GM18858 (cell line): ENCODE measurements at regions not wholly inside any gene's neighbourhood (a gene's known extent, or its start where the extent isn't known, plus 50 kb on each side); places are given as distances from the start of the nearest gene placed in this dataset.
"Not testable (repeated sequence)": the region's sequence is repeated elsewhere in the genome, so short reads cannot be mapped to it uniquely, and the experiment has no call there.

Source experiments
- ATAC-seq: cut with Tn5 transposase; IDR thresholded peaks from one replicate; pipeline ENCODE4 v1.9.1; 2021; ENCODE audit not compliant: unreplicated experiment

DNA sequence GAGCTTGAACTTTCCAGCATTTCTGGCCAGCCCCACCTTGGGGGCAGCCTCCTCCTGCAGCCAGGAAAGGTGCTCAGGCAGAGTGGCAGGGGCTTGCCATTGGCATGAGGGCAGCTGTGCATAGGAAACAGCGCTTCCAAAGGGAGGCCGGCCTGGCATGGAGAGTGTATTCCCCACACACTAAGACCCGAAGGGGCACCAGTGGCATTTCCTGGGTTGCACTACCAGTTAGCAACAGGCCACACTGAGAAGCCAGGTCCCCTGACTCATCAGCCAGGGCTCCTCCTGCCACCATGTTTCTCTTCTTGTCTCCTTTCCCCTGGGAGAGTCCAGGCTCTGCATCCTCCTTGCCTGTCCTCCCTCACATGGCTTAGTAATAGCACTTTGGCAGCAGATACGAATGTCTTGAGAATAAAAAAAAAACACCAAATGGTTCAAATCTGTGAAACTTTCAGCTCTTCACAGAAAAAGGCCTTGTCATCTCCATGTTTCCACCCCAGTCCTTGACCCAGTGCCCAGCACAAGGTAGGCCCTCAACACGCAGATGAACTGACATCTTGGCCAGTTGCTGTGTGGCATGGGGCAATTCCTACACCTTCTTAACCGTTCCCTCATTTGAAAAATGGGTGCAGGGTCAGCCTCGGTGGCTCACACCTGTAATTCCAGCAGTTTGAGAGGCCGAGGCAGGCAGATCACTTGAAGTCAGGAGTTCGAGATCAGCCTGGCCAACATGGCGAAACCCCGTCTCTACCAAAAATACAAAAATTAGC is 180.4 kb downstream of the SMAD6 start:
- no peak for ATAC-seq

DNA sequence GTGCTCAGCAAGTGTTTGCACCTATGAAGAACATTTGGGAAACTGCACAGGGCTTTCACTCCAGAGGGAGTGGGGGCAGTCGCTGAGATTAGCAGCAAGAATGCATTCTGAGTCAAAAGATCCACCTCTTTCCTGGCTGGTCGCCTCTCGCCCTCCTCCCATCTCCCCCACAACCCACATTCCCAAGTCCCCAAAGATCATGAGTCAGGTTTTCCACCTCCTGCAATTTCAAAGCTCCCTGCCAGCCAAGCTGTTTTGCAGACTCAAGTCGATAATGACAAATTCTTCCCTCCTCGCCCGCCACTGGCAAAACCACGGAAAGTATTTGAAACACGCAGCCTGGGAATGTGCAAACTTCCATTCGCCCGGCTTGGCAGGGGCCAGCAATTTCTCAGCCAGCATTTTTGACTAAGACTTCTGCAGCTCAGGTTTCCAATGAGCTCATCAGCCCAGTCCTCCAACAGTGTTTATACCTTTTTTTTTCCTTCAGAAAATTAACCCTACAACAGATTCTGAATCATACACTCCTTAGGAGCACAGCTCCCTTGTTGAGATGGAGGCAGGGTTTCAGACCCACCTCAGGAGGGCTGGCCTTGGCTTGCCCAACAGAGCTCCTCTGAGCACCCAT is 181.4 kb downstream of the SMAD6 start:
- ATAC-seq = no peak

DNA sequence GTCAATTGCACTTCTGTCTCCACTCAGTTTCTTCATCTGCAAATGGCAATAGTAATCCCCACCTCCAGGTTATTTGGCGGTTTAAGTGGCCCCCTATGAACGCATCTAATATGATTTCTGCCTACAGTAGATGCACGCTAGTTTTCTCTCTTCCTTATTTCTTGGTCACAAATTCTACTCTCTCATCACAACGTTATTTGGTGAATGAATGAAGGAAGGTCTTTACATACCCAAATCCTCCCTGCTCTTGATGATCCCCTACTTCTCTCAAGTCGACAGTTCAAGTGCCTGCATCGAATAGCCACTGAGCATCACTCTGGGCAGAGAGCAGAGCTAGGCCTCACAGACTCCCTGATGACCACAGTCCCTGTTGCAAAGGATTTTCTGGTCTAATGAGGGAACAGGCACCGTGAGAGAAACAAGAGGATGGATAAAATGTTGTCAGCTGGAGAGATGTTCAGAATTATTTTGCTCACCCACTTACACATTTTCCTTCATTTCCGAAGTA is 181.2 kb upstream of the SMAD3 start:
- ATAC-seq = no peak

DNA sequence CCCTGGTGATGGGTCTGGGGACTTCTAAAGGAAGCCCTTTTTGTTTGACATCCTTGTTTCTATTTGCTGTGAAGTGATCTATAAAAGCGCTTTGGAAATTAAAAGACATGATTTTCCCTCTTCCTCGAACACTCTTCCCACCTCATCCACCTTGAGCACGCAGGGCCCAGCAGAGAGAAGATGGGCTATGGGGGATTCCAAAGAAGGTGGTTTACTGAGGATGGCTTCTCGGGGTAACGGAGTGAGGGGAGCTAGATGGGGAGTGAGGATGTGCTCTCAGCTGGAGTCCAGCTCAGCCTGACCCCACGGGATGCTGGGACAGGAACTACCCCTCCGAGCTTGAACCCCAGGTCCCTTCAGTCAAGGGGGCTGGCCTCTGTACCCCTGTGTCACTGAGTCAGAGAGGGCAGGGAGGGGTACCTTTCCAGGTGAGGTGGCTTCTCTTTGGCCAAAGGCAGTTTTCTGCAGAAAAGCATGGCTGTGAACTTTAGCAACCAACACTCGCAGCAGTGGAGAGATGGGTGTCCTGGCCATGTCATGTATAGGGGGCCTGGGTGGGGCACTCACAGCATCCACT is 180.7 kb upstream of the SMAD3 start:
- no peak for ATAC-seq

DNA sequence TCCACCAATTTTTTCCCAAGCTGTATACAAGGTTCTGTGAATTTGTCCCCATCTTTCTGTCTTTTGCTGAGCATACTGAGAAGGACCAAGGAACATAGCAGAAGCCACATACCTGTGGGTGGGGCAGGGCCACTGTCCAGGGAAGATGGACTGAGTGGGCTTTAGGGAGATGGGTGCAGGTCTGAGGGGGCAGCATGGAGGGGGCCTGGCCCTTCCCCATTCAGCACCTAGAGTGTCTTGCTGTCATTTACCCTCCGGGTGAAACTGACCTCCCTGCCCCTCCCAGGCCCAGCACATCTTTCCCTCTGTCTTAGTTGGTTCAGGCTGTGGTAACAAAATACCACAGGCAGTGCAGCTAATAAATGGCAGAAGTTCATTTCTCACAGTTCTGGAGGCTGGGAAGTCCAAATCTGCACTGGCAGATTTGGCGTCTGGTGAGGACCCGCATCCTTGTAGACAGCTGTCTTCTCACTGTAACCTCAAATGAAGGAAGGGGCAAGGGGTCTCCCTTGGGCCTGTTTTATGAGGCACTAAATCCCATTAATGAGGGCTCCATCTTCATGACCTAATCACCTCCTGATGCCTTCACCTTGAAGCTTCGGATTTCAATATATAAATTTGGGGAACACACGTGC is 180.0 kb upstream of the SMAD3 start:
- no peak for ATAC-seq

DNA sequence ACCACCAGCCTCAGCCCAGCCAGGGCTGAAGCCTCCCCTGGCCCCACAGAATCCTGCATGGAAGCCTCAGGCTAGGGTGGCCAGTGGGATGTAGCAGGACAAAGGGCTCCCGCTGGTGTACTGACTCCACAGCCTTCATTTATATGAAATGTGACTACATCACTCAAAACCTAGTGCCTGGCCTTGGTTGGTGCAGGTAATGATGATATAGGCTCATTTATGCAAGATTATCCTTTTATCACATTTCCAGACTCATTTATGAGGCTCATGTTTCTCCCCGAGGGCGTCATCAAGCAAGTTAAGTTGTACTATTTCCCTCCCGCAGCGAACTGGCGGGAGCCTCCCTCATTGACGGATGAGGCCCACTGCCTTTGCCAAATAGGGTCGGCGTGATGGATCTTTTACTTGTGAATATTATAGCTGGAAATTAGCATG is 179.1 kb upstream of the SMAD3 start:
- no peak for ATAC-seq

DNA sequence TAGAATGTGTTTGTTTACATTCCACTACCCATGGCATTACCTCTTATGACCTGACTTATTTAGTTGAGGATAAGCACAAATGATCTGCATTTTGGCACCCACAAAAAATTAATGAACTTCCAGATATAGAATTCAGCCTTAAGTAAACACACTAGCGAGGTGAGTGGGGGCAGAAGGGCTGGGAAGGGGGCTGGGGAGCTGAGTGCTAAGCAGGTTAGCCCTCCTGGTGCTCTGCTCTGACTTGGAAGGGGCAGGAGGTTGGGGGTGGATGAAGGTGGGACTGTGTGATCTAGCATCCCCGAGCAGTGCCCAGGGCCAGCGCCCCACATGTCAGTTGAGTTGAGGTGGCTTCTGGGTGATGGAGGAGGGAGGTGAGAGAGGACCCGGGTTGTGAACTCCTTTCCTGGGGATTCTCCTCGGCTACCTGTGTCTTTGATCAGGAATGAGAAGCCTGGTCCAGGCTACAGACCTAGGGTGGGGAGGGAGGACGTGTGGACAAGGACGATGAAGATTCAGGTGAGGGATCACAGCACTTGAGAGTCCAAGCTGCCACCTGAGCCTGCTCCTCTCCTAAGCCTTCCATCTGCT is 178.6 kb upstream of the SMAD3 start:
- ATAC-seq = no peak

DNA sequence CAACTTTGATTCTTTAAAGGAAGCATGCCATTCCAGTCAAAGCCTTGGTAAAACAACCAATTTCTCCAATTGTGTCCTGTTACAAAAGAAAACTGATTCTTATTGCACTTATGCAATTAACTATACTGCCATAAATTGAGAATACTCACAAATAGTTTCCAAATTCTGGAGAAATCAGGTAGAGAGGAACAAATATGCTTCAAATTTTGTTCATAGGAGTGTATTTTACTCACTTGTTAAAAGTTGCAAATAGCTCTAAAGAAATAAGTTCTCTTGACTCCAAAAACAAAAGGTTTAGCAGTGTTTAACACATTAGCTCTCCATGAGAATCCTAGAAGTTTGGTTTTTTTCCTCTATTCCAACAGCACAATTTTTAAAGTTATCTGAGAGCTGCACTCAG is 176.1 kb upstream of the SMAD3 start:
- not testable (repeated sequence) for ATAC-seq

DNA sequence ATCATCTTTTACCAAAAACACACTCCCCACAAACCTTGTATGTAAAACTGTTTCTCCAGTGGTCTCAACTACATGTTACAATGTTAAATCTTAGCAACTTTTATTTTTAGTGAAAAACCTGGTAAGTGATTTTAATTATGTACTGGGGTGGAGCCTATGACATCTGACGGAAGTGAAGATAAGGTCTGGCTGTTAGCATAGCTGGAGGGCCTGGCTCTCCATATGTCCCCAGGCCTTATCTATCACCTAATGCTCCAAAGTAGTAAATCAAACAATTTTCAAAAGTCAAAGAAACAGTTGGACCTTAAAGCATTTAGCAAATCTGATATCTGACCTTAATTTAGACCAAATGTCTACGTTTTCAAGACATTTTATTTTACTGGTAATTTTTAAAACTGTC is 173.6 kb upstream of the SMAD3 start:
- ATAC-seq = no peak

DNA sequence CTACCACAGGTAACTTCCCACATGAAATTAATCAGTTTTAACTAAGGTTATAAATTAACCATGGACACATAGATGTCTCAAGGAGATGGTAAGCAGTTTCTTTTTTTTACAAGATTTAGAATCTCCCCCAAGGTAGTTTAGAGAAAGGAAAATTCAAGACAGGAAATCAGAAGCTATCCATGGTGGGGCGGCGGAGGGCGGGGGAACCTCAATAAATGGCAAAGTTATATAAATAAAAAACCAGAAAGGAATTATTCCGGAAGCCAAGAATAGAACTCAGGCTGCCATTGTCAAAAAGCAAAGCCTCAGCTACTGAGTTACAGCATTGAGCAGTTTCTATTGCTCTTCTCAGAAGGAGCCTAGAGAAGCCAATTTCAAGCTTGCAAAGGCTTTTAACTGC is 172.1 kb upstream of the SMAD3 start:
- no peak for ATAC-seq

DNA sequence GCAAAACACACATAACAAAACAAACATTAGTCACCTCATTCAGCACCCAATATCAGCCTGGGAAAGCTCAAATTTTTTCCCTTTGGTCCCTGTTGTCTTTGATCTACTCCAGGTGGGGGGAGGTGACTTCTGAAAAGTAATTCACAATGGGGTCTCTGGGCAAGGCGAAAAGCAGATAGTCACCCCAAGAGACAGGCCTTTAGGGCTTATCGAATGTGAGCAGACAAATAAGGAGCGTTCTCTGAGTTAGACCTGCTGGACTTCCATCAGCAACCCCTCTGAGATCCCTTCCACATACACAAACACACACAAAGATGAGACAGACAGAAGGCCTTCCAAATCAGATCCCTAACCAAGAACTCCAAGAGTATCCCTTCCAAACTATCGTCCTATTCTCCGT is 171.0 kb upstream of the SMAD3 start:
- ATAC-seq = no peak

DNA sequence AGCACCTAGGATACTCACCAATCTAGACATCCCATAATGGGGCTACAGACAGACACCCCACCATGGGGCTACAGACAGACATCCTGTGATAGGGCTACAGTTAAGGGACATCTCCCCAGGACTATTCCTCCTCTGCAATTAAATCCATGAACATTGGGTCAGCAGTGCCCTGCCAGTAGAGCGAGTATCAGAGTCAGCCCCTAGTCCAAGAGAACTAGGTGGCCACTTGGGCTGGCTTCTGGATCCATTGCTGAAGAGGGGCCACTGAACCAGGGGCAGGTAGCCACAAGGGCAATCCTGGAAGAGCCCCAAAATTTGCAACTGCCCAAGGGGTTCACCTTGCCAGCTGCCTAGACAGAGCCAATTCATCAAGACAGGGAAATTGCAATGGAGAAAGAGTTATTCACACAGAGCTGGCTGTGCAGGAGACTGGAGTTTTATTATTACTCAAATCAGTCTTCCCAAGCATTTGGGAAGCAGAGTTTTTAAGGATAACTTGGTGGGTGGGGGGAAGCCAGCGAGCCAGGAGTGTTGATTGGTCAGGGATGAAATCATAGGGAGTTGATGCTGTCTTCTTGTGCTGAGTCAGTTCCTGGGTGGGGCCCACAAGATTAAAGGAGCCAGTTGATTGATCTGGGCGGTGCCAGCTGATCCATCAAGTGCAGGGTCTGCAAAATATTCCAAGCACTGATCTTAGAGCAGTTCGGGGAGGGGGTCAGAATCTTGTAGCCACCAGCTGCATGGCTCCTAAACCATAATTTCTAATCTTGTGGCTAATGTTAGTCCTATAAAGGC is 170.2 kb upstream of the SMAD3 start:
- ATAC-seq = no peak

DNA sequence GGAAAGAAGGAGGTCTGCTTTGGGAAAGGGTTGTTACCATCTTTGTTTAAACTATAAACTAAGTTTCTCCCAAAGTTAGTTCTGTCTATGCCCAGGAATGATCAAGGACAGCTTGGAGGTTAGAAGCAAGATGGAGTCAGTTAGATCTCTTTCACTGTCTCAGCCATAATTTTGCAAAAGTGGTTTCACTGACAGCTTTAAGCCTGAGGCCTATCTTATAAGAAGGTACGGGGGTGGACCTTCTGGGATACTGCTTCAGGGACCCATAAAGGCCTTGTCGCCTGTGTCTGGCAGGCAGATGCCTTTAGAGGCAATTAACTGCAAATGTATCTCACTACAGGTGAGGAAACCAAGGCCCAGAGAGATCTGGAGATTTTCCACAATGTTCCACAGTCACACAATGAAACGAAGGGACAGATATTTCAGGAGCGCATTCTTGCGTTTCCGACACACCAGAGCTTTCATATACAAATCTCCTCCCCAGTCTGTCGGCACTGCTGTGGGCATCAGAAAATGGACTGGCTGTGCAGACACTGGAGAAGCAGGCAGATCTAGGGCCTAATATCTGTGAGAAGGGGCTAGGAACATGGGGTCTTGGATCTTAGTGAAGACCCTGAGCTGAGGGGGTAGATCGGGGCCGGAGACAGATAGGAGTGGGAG is 169.5 kb upstream of the SMAD3 start:
- ATAC-seq = no peak

DNA sequence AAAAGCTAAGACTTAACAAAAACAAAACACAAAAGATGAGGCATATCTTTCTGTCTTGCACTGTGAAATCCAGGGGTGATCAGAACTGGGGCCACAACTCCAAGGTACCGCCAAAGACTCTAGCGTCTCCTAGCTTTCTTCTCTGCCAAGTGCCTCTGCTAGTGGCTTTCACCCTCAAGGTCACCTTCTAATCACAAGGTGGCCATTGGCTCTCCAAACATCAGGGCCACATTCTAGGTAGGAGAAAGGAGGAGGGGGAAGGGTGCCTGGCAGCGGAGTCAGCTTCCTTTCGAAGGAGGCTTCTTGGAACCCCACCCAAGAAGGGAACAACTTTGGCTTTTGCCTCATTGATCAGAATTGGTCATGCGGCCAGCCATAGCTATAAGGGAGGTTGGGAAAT is 168.8 kb upstream of the SMAD3 start:
- ATAC-seq = no peak

DNA sequence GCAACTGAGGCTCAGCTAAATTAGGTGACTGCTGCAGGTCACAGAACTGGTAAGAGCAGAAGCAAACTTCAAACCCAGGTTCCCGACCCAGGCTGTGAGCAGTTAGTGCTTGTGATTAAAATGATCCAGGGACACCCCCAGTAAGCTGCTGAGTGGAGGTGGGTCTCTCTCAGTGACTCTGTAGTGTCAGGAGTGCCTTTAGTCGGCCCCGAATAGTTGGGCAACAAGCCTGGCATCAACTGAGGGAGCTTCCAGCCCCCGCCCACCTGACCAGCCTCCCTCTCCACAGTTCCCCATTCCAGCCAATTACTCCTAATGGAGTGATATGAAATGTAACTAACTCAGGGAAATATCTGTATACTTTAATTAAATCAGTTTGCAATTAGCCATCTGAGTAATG is 168.0 kb upstream of the SMAD3 start:
- no peak for ATAC-seq

DNA sequence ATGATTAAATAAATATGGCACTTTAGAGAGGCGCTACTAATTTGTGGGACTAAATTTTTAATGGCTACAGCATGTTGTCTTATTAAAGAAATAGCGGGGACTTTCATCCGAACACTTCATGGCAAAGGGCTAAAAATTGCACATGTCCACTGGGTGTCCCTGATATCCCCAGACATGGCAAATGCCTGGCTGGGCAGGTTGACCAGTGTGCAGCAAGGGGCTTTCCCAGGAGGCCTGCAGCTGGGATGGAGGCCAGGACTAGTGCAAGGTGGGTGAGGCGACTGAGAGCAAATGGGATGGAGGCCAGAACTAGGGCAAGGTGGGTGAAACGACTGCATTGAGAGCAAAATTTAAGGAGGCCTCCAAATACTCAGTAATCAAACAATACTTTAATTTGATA is 167.4 kb upstream of the SMAD3 start:
- ATAC-seq = no peak

DNA sequence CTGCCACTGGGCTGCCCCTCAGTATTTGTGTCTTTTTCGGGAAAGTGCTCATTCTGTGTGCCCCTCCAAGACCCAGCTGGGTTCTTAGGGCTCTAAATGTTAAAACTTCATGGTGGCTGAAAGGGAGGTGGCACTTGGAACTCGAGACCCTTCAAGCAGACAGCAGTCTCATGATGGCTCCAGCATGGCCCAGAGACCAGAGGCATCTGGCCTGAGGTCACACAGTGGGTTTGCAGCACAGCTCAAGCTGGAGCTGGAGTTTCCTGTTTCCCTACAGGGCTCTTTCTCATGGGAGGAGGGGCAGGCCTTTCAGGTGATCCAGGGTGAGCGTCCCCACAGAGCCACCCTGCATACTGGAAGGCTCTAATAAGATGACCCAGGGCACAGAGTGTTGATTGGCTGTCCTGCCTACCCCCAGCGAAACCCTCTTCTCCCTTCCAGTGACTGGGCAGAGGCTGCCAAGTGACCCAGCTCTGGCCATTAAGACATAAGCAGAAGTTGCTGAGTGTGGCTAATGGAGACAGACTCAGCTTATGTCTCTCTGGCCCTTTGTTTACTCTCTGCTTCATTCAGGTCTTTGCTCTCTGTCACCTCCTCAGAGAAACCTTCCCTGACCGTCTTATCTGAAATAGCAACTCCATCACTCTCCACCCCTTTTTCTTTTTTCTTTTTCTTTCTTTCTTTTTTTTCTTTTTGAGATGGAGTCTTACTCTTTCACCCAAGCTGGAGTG is 166.6 kb upstream of the SMAD3 start:
- no peak for ATAC-seq

DNA sequence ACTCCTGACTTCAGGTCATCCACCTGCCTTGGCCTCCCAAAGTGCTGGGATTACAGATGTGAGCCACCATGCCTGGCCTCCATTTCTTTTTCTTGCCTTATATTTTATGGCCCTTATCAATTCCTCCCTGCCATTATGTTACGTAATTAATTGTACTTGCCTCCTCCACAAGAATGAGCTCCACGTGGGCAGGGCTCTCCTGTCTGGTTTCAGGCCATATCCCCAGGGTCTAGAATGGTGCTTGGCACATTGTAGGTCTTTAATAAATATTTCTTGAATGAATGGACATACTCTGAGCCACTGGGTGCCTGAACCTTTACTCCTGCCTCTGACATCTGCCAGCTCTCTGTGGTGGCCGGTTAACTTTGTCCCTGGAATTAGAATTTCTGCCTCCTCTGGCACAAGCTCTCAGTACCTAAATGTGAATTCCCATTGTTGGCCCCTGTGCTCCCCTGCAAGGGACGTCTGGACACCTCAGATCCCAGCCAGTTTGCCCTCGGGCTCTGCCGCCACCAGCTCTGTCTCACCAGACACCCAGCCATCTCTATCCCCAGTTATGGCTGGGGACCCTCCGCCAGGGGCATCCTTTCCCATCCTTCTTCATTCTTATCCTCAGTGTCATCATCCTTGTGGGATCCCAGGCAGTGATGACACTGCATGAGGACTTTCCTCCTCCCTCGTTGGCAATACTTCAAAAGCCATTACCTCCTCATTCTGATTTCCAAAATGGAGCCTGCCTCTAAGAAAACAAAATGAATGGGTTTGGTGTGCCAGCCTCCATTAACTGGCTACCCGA is 165.6 kb upstream of the SMAD3 start:
- no peak for ATAC-seq
